ENCODE measurements at regions not wholly inside any gene's neighbourhood (a gene's known extent, or its start where the extent isn't known, plus 50 kb on each side); places are given as distances from the start of the nearest gene placed in this dataset.

GRCh38 chr5:168198359-168198758 lies 93.1 kb upstream of the WWC1 start:
- no peak for DNase-seq

- DNase-seq: no peak
Observed at GRCh38 chr5:168202996-168203395, 88.4 kb upstream of the WWC1 start.

GRCh38 chr5:168204165-168204564 lies 87.3 kb upstream of the WWC1 start:
- no peak for DNase-seq

- DNase-seq: no peak
Observed at GRCh38 chr5:168207450-168208029, 83.9 kb upstream of the WWC1 start.

- DNase-seq: no peak
Observed at GRCh38 chr5:168209244-168209995, 82.0 kb upstream of the WWC1 start.

- DNase-seq: no peak
Observed at GRCh38 chr5:168209997-168210396, 81.4 kb upstream of the WWC1 start.

GRCh38 chr5:168211245-168211644 lies 80.2 kb upstream of the WWC1 start:
- no peak for DNase-seq

GRCh38 chr5:168211936-168212335 lies 79.5 kb upstream of the WWC1 start:
- no peak for DNase-seq

GRCh38 chr5:168214071-168214470 lies 77.4 kb upstream of the WWC1 start:
- no peak for DNase-seq

- DNase-seq: no peak
Observed at GRCh38 chr5:168214886-168215285, 76.6 kb upstream of the WWC1 start.

GRCh38 chr5:168215646-168216045 lies 75.8 kb upstream of the WWC1 start:
- no peak for DNase-seq

GRCh38 chr5:168216989-168217388 lies 74.5 kb upstream of the WWC1 start:
- DNase-seq: no peak

GRCh38 chr5:168217497-168217896 lies 73.9 kb upstream of the WWC1 start:
- no peak for DNase-seq

GRCh38 chr5:168218746-168219145 lies 72.7 kb upstream of the WWC1 start:
- no peak for DNase-seq

GRCh38 chr5:168219515-168220410 lies 71.7 kb upstream of the WWC1 start:
- DNase-seq: peak; percentile 37

GRCh38 chr5:168224085-168224484 lies 67.4 kb upstream of the WWC1 start:
- no peak for DNase-seq

- no peak for DNase-seq
Observed at GRCh38 chr5:168226012-168226411, 65.4 kb upstream of the WWC1 start.

GRCh38 chr5:168227001-168227400 lies 64.4 kb upstream of the WWC1 start:
- no peak for DNase-seq

- no peak for DNase-seq
Observed at GRCh38 chr5:168227973-168228615, 63.4 kb upstream of the WWC1 start.

- no peak for DNase-seq
Observed at GRCh38 chr5:168228668-168229067, 62.8 kb upstream of the WWC1 start.

- DNase-seq: no peak
Observed at GRCh38 chr5:168234133-168234532, 57.3 kb upstream of the WWC1 start.

- DNase-seq: no peak
Observed at GRCh38 chr5:168238463-168238862, 53.0 kb upstream of the WWC1 start.

- DNase-seq: no peak
Observed at GRCh38 chr5:168239325-168239724, 52.1 kb upstream of the WWC1 start.

Data from 8988T (cell line).